Cerebellar nuclear complex (tissue), 1 donor: ENCODE measurements at regions not wholly inside any gene's neighbourhood (a gene's known extent, or its start where the extent isn't known, plus 50 kb on each side); places are given as distances from the start of the nearest gene placed in this dataset.

Experiments used
- DNase-seq, 2 experiments: peaks; one replicate each; lab custom pipeline; 2025; lab: John Stamatoyannopoulos, UW

DNA sequence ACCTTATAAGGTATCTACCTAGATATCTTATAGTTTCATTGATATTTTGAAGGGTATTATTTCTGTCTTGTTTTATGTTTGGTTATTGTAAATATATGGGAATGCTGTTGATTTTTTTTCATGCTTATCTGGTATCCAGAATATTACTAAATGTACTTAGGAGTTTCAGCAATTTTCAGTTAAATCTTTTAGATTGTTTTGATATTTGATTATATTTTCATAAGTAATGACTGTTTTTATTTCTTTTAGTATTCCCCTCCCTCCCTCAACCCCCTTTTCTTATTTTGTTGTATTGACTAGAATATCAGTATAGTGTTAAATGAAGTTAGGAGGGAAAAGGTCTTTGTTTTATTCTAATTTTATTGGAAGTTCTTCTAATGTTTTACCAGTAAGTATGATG is 344.4 kb upstream of the PROX1 start:
- no peak for DNase-seq

- DNase-seq = no peak
Observed at GRCh38 chr1:213647864-213648650, 339.7 kb upstream of the PROX1 start.

- no peak for DNase-seq
Observed at GRCh38 chr1:213649373-213649772, 338.4 kb upstream of the PROX1 start.

DNA sequence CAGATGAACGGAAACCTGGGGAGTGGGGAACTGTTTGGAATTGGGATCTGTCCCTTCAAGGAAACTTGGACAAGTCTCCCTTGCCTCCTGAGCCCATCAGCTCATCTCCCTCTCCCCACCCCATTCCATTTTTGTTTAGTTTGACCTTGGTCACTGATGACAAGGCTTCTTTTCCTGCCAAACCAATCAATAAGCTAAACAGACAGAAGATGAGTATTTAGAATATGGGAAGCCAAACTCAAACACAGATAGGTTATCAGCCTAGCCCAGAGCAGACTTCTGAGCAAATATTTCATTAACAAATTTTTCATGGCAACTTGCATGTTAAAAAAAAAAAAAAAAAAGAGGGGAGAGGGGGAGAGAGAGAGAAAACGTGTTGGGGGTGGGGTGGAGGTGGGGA is 337.2 kb upstream of the PROX1 start:
- no peak for DNase-seq

- DNase-seq = no peak
Observed at GRCh38 chr1:213651077-213651476, 336.7 kb upstream of the PROX1 start.

DNA sequence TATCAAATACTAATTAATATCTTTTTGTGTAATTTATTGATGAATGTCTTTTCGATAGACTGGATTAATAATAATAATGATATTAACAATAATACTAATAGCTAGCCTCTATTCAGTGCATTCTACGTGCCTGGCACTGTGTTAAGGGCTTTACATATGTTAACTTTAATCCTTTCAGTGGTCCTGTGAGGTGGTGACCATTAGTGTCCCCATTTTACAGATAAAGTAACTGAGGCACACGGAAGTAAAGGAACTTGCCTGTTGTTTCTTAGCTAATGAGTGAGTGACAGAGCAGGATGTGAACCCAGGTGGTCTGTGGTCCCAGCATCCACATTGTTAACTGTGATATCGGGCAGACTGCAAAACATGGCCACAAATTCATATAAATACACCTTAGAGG is 335.7 kb upstream of the PROX1 start:
- no peak for DNase-seq

GRCh38 chr1:213656039-213656438 is 331.7 kb upstream of the PROX1 start:
- DNase-seq = no peak

GRCh38 chr1:213656503-213656902 is 331.3 kb upstream of the PROX1 start:
- no peak for DNase-seq

GRCh38 chr1:213657013-213657412 is 330.8 kb upstream of the PROX1 start:
- DNase-seq = no peak

DNA sequence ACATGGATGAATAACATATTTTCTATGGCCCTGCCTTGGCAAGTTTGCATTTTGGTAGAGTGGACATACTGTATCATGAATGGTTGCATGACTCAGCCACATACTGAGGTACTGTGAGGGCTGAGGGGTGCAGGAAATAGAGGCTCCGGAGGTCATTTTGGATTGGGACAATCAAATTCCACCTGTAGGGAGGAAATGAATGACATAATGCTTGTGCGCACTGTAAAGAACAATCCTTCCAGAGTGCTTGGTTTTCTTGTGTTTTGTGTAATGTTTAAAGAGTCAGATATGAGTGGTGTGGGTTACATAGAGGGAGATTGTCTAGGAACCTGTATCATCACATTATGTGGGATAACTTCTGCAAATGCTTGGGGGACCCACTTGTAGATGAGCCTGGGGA is 329.9 kb upstream of the PROX1 start:
- no peak for DNase-seq

- DNase-seq = no peak
Observed at GRCh38 chr1:213658457-213658856, 329.3 kb upstream of the PROX1 start.

DNA sequence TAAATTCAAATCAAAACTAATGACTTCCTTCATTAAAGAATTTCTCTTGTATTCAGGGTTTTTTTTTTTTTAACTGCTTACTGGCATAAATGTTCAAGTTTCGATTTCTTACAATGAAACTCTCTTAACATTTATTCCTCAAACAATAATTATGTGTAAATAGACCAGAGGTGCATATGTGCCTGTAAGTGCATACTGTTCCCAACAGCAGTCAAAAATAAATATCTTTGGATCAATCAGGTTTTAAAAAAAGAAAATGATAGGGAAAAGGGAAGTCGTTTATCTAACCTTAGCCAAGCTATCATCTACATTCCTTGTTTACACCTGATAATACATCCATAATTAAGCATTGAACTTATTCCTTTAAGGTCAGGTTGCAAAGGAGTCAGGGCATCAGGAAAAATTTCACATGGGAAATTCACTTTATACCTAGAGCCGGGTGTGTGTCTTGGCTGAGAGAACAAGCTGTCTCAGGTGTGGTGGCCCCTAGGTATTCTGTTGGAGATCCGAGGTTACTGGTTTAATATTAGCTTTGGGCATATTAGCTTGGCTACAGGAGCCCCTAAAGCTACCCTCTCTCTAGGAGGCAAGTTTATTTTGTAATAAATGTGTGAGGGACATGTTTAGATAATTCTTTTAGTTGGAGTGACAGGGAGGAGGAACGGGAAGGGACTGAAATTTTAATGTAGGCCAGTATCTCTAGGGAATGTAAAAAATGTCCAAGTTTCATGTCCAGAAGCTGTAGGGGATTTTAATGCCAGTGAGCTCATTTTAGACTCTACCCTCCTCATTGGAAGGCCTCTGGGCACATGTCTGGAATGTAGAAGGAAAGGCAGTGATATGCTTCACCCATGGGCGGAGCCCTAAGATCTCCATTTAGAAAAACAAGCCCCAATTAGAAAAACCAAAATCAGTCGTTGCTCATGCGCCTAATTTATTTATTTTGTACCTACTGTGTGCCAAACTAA is 327.9 kb upstream of the PROX1 start:
- no peak for DNase-seq

GRCh38 chr1:213661302-213661701 is 326.5 kb upstream of the PROX1 start:
- DNase-seq = no peak

GRCh38 chr1:213666113-213666512 is 321.7 kb upstream of the PROX1 start:
- no peak for DNase-seq

DNA sequence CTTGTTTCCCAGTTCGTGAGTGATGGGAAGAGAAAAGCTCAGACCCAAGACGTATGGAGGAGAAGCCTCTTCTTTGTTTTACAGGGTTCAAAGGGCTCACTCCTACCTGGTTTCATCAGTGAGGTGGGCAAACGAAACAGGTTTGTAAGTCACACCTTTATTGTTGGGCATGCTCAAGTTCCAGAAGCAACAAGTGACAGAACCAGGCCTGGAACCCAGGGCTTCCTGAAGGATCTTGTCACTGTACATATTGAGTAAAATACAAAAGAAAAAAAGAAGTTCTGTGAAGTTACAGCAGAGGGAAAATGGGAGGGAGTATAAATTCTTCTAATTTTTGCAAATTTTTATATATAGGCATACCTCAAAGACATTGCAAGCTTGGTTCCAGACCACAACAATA is 320.9 kb upstream of the PROX1 start:
- DNase-seq = no peak

GRCh38 chr1:213669512-213669911 is 318.3 kb upstream of the PROX1 start:
- no peak for DNase-seq

GRCh38 chr1:213669964-213670691 is 317.6 kb upstream of the PROX1 start:
- DNase-seq = no peak

DNA sequence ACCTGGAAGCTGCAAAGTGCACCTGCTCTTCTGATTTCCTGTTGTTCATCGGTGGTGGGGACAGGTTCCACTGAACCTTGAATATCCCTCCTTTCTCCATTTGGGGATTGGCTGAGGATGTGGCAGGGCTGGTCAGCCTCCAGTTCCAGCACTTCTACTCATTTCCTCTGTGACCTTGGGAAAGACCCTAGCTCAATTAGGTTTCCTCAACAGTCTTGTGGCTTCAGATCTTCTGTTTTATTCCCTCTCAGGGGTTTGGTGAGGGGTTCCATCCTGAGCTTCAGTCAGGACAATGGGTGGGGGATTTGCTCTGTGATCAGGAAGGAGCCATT is 317.1 kb upstream of the PROX1 start:
- DNase-seq = no peak

- DNase-seq = no peak
Observed at GRCh38 chr1:213675043-213675442, 312.7 kb upstream of the PROX1 start.

- no peak for DNase-seq
Observed at GRCh38 chr1:213676736-213677135, 311.0 kb upstream of the PROX1 start.

DNA sequence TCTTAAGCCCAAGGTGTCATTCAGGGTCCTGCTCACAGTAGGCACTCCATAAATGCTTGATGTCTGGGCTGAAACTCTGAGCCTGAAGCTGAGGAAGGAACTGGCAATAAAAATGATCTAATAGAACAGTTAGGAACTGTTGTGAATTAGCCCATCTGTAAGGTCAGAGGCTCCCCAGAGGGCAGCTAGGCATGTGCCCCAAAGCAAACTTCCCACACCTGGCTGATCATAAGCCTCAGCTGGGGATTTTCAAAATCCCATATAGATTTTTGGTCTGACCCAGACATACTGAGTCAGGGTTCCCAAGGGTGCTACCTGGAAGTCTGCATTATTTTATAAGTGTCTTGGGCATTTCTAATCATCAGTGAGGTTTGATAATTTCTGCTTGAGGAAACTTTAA is 309.4 kb upstream of the PROX1 start:
- no peak for DNase-seq

GRCh38 chr1:213678753-213679152 is 309.0 kb upstream of the PROX1 start:
- DNase-seq = no peak

DNA sequence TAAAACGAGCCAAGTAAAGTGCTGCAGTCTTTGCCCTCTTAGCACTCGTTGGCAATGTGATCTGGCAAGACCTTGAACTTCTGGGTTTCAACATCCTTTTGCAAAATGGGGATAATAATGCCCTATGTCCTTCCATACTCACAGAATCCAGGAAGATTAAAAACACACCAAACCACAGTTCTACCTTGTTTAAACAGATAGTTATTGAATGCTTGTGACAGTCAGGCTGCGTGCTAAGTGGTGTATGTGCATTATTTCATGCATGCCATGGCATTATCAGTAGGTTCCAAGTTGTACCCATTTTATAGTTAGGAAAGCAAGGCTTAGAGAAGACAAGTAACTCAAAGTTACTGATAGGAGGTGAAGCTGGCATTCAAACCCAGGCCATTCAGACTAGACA is 308.6 kb upstream of the PROX1 start:
- DNase-seq = no peak
